Upper lobe of right lung (tissue), 1 donor: ENCODE measurements at regions not wholly inside any gene's neighbourhood (a gene's known extent, or its start where the extent isn't known, plus 50 kb on each side); places are given as distances from the start of the nearest gene placed in this dataset.

Experiments
- ATAC-seq: fragments of 200-7000 bp; cut with Tn5 transposase; one replicate; pipeline ENCODE4 v1.9.1; 2020; ENCODE audit warnings: mild to moderate bottlenecking, moderate library complexity
- DNase-seq: peaks from one replicate; pipeline ENCODE4 v3.0.0-alpha.2; 2020
- H3K27ac ChIP-seq: fragments of 200-600 bp; one replicate; pipeline ENCODE4 v1.8.0; 2022
- H3K27me3 ChIP-seq: fragments of 200-600 bp; one replicate; pipeline ENCODE4 v1.8.0; 2022; ENCODE audit warnings: mild to moderate bottlenecking
- H3K36me3 ChIP-seq: fragments of 200-600 bp; one replicate; pipeline ENCODE4 v1.8.0; 2022
- H3K4me1 ChIP-seq: fragments of 200-600 bp; one replicate; pipeline ENCODE4 v1.8.0; 2022
- H3K4me3 ChIP-seq: fragments of 200-600 bp; one replicate; pipeline ENCODE4 v1.8.0; 2022; ENCODE audit warnings: mild to moderate bottlenecking
- H3K9me3 ChIP-seq: fragments of 200-600 bp; one replicate; pipeline ENCODE4 v1.8.0; 2022
- CTCF ChIP-seq: fragments of 200-600 bp; IDR thresholded peaks from one replicate; pipeline ENCODE4 v1.8.0; 2022; ENCODE audit warnings: antibody characterized with exemption
- intact Hi-C: fragments of 100-400 bp; cut with DNase I; formaldehyde crosslinking; loops from one replicate; pipeline ENCODE4 v1.11.0; 2022
- donor health status: DM: no; HTN: yes; CAD: no; lungs with severe emphysema.

DNA sequence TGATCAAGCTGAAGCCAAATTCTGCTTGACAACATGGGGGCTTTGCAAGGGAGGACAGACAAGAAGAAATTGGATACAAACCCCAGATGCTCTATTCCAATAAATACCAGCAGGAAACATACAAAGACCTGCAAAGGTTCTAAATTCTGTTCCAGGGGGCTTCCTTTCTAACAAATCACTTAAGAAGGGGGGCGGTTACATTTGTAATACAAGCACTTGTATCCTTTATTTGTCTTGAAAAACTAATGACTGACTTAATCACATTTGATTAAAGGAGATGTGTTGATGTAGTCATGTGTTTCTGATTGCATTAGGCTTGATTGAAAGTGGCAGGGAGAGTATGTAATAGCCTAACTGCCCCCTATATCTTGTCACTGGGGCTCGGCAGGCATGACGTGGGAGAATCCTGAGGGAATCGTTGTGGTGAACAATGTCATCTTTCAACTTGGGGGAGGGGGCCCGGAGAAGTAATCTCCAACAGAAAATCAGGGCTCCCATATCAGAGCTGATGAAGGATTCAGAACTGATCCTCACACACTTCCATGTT is 361.7 kb downstream of the INSC start:
- no peak overlapping the region for H3K27ac ChIP-seq
- H3K4me3 ChIP-seq = no peak overlapping the region
- no peak for TF ChIP-seq CTCF
- no peaks in the 10 kb centered on the region for H3K27me3 ChIP-seq
- H3K36me3 ChIP-seq = no peaks in the 10 kb centered on the region
- DNase-seq (no peak), ATAC-seq (no peak)
- H3K9me3 ChIP-seq = no peaks in the 10 kb centered on the region
- no peaks in the 10 kb centered on the region for H3K4me1 ChIP-seq
- intact Hi-C loops = no loop called here

GRCh38 chr11:15481871-15482270 is 367.1 kb downstream of the INSC start:
- H3K4me1 ChIP-seq = no peaks in the 10 kb centered on the region
- no peaks in the 10 kb centered on the region for H3K36me3 ChIP-seq
- DNase-seq (no peak), ATAC-seq (no peak)
- H3K27me3 ChIP-seq = no peaks in the 10 kb centered on the region
- intact Hi-C loops = no loop called here
- no peaks in the 10 kb centered on the region for H3K9me3 ChIP-seq
- TF ChIP-seq CTCF = no peak
- no peak overlapping the region for H3K27ac ChIP-seq
- no peak overlapping the region for H3K4me3 ChIP-seq

- DNase-seq = no peak
- Histone ChIP-seq H3K36me3 (no peaks in the 10 kb centered on the region), H3K27ac (no peak overlapping the region), H3K27me3 (no peaks in the 10 kb centered on the region), H3K9me3 (no peaks in the 10 kb centered on the region), H3K4me1 (no peaks in the 10 kb centered on the region), H3K4me3 (no peak overlapping the region)
- TF ChIP-seq CTCF = no peak
- no peak for ATAC-seq
- intact Hi-C loops = no loop called here
These were observed 368.5 kb downstream of the INSC start for GRCh38 chr11:15483205-15483604.

DNA sequence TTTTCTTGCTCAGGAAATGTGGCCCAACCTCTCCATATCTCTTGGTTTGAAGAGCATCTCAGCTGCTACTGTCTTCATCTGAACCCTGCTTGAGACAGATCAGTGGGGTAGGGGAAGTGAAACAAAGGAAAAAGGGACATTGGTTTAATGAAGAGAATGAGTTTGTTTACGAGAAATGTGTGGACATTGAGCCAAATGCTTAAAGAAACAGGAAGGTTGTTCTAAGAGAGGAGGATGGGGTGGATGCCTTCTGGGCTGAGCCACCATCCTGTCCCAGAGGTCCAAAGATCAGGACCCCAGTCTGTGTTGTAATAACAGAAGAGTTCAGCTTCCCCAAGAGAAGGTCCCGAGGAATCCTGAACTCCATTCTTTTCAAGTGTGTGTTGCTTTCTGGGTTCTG is 369.7 kb downstream of the INSC start:
- H3K36me3 ChIP-seq = no peaks in the 10 kb centered on the region
- no peak overlapping the region for H3K27ac ChIP-seq
- DNase-seq (no peak), ATAC-seq (no peak)
- H3K4me3 ChIP-seq = no peak overlapping the region
- H3K27me3 ChIP-seq = no peaks in the 10 kb centered on the region
- intact Hi-C loops = no loop called here
- H3K9me3 ChIP-seq = no peaks in the 10 kb centered on the region
- no peak for TF ChIP-seq CTCF
- no peaks in the 10 kb centered on the region for H3K4me1 ChIP-seq

- DNase-seq (no peak), ATAC-seq (no peak)
- H3K9me3 ChIP-seq = no peaks in the 10 kb centered on the region
- H3K4me3 ChIP-seq = no peak overlapping the region
- intact Hi-C loops = no loop called here
- H3K36me3 ChIP-seq = no peaks in the 10 kb centered on the region
- no peaks in the 10 kb centered on the region for H3K4me1 ChIP-seq
- no peak for TF ChIP-seq CTCF
- H3K27ac ChIP-seq = no peak overlapping the region
- no peaks in the 10 kb centered on the region for H3K27me3 ChIP-seq
These were observed 370.7 kb downstream of the INSC start for GRCh38 chr11:15485432-15485831.

DNA sequence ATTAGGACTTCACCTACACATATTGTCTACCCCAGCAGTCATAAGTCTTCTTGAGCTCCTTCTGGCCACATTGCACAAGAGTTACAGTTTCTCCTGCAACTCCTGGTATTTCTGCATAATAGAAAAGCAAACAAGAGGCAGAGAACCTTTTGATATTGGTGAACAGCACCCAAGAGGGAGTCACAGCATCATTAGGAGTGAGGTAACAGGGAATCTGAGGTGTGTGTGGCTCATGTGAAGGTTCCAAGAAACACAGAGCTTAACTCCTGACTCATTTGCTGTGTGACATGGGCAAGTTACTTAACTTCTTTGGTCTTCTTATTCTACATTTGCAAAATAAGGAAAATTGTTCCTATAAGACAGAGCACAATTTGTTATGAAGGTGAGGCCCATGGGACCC is 374.6 kb downstream of the INSC start:
- H3K27me3 ChIP-seq = no peaks in the 10 kb centered on the region
- DNase-seq = no peak
- no peak overlapping the region for H3K4me3 ChIP-seq
- intact Hi-C loops = no loop called here
- H3K27ac ChIP-seq = no peak overlapping the region
- H3K9me3 ChIP-seq = no peaks in the 10 kb centered on the region
- TF ChIP-seq CTCF = no peak
- H3K36me3 ChIP-seq = no peaks in the 10 kb centered on the region
- ATAC-seq = no peak
- H3K4me1 ChIP-seq = no peaks in the 10 kb centered on the region
